GM04503 (cell line): ENCODE measurements at regions not wholly inside any gene's neighbourhood (a gene's known extent, or its start where the extent isn't known, plus 50 kb on each side); places are given as distances from the start of the nearest gene placed in this dataset.

Experiments used
- DNase-seq: peaks from one replicate; pipeline ENCODE4 v3.0.0-alpha.2; 2012; ENCODE audit warnings: low read depth

GRCh38 chr1:238111516-238111915 lies 220.8 kb upstream of the ZP4 start:
- no peak for DNase-seq

- no peak for DNase-seq
These were observed 220.4 kb upstream of the ZP4 start for GRCh38 chr1:238111081-238111480.

GRCh38 chr1:238108417-238108816 lies 217.7 kb upstream of the ZP4 start:
- no peak for DNase-seq

- no peak for DNase-seq
These were observed 216.6 kb upstream of the ZP4 start for GRCh38 chr1:238107322-238107721.

GRCh38 chr1:238104752-238105151 lies 214.0 kb upstream of the ZP4 start:
- DNase-seq = no peak

GRCh38 chr1:238101923-238102322 lies 211.2 kb upstream of the ZP4 start:
- no peak for DNase-seq

- DNase-seq = no peak
These were observed 209.1 kb upstream of the ZP4 start for GRCh38 chr1:238099871-238100270.

GRCh38 chr1:238089615-238090014 lies 198.9 kb upstream of the ZP4 start:
- DNase-seq = no peak

- no peak for DNase-seq
These were observed 198.0 kb upstream of the ZP4 start for GRCh38 chr1:238088560-238089290.

GRCh38 chr1:238073991-238074390 lies 183.3 kb upstream of the ZP4 start:
- DNase-seq = no peak

- no peak for DNase-seq
These were observed 180.3 kb upstream of the ZP4 start for GRCh38 chr1:238071061-238071460.

GRCh38 chr1:238063454-238063853 lies 172.7 kb upstream of the ZP4 start:
- DNase-seq = no peak

GRCh38 chr1:238061967-238062613 lies 171.4 kb upstream of the ZP4 start:
- no peak for DNase-seq

- no peak for DNase-seq
These were observed 169.3 kb upstream of the ZP4 start for GRCh38 chr1:238060061-238060460.

- DNase-seq = no peak
These were observed 162.0 kb upstream of the ZP4 start for GRCh38 chr1:238052496-238053266.

- no peak for DNase-seq
These were observed 138.4 kb upstream of the ZP4 start for GRCh38 chr1:238029126-238029525.

GRCh38 chr1:238027366-238027765 lies 136.6 kb upstream of the ZP4 start:
- DNase-seq = no peak

- DNase-seq = no peak
These were observed 132.4 kb upstream of the ZP4 start for GRCh38 chr1:238023137-238023536.

GRCh38 chr1:238018214-238018613 lies 127.5 kb upstream of the ZP4 start:
- DNase-seq = no peak

- DNase-seq = no peak
These were observed 116.1 kb upstream of the ZP4 start for GRCh38 chr1:238006779-238007178.

GRCh38 chr1:238005116-238005515 lies 114.4 kb upstream of the ZP4 start:
- DNase-seq = no peak

GRCh38 chr1:238001818-238002217 lies 111.1 kb upstream of the ZP4 start:
- DNase-seq = no peak

GRCh38 chr1:237999426-238000052 lies 108.8 kb upstream of the ZP4 start:
- no peak for DNase-seq
